ENCODE measurements at regions not wholly inside any gene's neighbourhood (a gene's known extent, or its start where the extent isn't known, plus 50 kb on each side); places are given as distances from the start of the nearest gene placed in this dataset.

DNA sequence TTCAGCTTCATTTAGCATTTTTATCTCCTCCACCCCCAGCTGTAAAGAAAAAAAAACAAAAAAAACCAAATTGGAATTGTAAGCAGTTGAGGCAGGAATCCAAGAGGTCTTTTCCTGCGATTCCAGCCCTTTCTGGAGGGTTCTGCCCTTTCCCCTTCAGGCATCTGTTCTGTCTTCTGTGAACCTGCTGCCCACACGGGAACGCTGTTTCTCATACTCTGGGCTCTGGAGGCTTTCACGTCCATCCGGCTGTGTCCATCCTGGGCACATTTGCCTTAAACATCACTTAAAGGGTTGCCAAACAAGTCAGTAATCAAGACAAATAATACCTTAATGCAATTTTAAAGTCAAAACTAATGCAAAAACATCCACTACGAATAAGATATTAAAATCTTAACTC lies 302.8 kb upstream of the PITRM1 start:
- H3K4me3 ChIP-seq (replicated peaks; ENCODE audit: insufficient read depth, low read length), result no peak overlapping the region
- no peak overlapping the region for H3K27ac ChIP-seq (replicated peaks)
- DNase-seq (ENCODE audit: low read depth in 1 of 2, low spot score in 1 of 2), result no peak
- no peak for TF ChIP-seq GABPA (IDR thresholded peaks at IDR 0.05; ENCODE audit: low read depth)
- TF ChIP-seq POLR2AphosphoS5 (IDR thresholded peaks at IDR 0.05; ENCODE audit: low read depth), result no peak
- TF ChIP-seq, protein P1, sequence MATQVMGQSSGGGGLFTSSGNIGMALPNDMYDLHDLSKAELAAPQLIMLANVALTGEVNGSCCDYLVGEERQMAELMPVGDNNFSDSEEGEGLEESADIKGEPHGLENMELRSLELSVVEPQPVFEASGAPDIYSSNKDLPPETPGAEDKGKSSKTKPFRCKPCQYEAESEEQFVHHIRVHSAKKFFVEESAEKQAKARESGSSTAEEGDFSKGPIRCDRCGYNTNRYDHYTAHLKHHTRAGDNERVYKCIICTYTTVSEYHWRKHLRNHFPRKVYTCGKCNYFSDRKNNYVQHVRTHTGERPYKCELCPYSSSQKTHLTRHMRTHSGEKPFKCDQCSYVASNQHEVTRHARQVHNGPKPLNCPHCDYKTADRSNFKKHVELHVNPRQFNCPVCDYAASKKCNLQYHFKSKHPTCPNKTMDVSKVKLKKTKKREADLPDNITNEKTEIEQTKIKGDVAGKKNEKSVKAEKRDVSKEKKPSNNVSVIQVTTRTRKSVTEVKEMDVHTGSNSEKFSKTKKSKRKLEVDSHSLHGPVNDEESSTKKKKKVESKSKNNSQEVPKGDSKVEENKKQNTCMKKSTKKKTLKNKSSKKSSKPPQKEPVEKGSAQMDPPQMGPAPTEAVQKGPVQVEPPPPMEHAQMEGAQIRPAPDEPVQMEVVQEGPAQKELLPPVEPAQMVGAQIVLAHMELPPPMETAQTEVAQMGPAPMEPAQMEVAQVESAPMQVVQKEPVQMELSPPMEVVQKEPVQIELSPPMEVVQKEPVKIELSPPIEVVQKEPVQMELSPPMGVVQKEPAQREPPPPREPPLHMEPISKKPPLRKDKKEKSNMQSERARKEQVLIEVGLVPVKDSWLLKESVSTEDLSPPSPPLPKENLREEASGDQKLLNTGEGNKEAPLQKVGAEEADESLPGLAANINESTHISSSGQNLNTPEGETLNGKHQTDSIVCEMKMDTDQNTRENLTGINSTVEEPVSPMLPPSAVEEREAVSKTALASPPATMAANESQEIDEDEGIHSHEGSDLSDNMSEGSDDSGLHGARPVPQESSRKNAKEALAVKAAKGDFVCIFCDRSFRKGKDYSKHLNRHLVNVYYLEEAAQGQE (IDR thresholded peaks at IDR 0.05; ENCODE audit: insufficient replicate concordance, low read depth), result no peak
- TF ChIP-seq SPI1 (IDR thresholded peaks at IDR 0.05; ENCODE audit: borderline replicate concordance, low read depth), result no peak
- TF ChIP-seq, protein P2, sequence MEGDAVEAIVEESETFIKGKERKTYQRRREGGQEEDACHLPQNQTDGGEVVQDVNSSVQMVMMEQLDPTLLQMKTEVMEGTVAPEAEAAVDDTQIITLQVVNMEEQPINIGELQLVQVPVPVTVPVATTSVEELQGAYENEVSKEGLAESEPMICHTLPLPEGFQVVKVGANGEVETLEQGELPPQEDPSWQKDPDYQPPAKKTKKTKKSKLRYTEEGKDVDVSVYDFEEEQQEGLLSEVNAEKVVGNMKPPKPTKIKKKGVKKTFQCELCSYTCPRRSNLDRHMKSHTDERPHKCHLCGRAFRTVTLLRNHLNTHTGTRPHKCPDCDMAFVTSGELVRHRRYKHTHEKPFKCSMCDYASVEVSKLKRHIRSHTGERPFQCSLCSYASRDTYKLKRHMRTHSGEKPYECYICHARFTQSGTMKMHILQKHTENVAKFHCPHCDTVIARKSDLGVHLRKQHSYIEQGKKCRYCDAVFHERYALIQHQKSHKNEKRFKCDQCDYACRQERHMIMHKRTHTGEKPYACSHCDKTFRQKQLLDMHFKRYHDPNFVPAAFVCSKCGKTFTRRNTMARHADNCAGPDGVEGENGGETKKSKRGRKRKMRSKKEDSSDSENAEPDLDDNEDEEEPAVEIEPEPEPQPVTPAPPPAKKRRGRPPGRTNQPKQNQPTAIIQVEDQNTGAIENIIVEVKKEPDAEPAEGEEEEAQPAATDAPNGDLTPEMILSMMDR (IDR thresholded peaks at IDR 0.05; ENCODE audit: insufficient read depth, low read length), result no peak
- no peaks in the 10 kb centered on the region for H3K27me3 ChIP-seq (ENCODE audit: insufficient read depth, poor library complexity, severe bottlenecking)

DNA sequence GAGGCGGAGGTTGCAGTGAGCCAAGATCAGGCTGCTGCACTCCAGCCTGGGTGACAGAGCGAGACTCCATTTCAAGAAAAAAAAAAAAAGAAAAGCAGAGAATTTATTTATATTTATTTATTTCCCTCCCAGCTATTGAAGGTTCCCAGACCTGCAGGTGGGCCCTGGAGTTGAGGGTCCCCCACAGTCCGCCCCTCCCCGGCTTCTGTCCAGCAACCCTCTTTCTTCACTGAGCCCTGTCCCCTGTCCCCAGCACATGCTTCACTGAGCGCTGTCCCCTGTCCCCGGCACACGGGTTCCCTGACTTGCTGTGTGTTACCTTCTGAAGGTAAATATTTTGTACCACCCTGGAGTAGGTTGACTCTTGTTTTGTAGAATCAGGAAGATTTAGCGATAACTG lies 301.7 kb upstream of the PITRM1 start:
- Histone ChIP-seq H3K27ac (replicated peaks) (no peak overlapping the region), H3K4me3 (replicated peaks; ENCODE audit: insufficient read depth, low read length) (no peak overlapping the region), H3K27me3 (ENCODE audit: insufficient read depth, poor library complexity, severe bottlenecking) (no peaks in the 10 kb centered on the region)
- no peak for TF ChIP-seq POLR2AphosphoS5 (IDR thresholded peaks at IDR 0.05; ENCODE audit: low read depth)
- TF ChIP-seq, protein P1 (IDR thresholded peaks at IDR 0.05; ENCODE audit: insufficient replicate concordance, low read depth), result no peak
- TF ChIP-seq, protein P2 (IDR thresholded peaks at IDR 0.05; ENCODE audit: insufficient read depth, low read length), result no peak
- no peak for TF ChIP-seq GABPA (IDR thresholded peaks at IDR 0.05; ENCODE audit: low read depth)
- TF ChIP-seq SPI1 (IDR thresholded peaks at IDR 0.05; ENCODE audit: borderline replicate concordance, low read depth), result no peak
- DNase-seq (ENCODE audit: low read depth in 1 of 2, low spot score in 1 of 2), result no peak

DNA sequence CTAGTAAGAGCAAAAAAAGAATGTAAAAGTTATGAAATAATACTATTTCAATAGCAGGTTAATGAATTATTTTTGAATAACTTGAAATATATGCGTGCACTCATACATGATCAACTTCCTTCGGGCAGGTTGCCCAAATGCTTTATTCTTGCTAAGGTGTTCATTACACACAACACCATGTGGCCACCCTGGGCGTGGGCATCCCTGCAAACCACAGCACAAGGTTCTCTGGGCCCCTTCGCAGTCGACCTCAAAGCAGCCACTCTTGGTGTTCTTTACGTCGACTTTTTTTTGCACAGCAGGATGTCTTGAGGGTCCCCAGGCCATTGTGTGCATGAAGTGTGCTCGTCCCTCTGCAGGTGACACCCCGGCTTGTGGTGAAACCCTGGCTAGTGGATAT lies 300.7 kb upstream of the PITRM1 start:
- DNase-seq (ENCODE audit: low read depth in 1 of 2, low spot score in 1 of 2), result no peak
- H3K4me3 ChIP-seq (replicated peaks; ENCODE audit: insufficient read depth, low read length), result no peak overlapping the region
- no peaks in the 10 kb centered on the region for H3K27me3 ChIP-seq (ENCODE audit: insufficient read depth, poor library complexity, severe bottlenecking)
- no peak overlapping the region for H3K27ac ChIP-seq (replicated peaks)
- TF ChIP-seq POLR2AphosphoS5 (IDR thresholded peaks at IDR 0.05; ENCODE audit: low read depth) (no peak), SPI1 (IDR thresholded peaks at IDR 0.05; ENCODE audit: borderline replicate concordance, low read depth) (no peak), GABPA (IDR thresholded peaks at IDR 0.05; ENCODE audit: low read depth) (no peak)
- TF ChIP-seq, protein P2 (IDR thresholded peaks at IDR 0.05; ENCODE audit: insufficient read depth, low read length), result no peak
- TF ChIP-seq, protein P1 (IDR thresholded peaks at IDR 0.05; ENCODE audit: insufficient replicate concordance, low read depth), result no peak
